ENCODE measurements at regions not wholly inside any gene's neighbourhood (a gene's known extent, or its start where the extent isn't known, plus 50 kb on each side); places are given as distances from the start of the nearest gene placed in this dataset.

DNA sequence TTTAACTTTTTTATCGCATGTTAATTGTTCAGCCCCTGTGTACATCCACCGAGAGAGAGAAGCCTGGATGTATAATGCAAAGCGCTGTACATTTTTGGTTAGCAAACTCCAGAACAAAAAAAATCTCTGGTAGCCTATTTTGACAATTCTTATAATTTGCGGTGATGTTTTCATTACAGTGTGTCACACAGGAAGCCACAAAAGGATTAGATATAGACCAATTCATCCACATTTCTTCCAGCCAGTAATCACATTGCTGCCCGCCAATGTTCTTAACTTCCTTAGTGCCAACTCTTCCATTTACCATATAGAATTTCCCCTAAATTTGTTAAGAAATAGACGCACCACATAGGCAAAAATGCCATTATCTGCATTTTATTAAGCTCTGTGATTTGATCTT, 435.6 kb downstream of the EFNA5 start:
- Histone ChIP-seq H3K9me3 (ENCODE audit: insufficient read depth, low read depth, low read length) (no peaks in the 10 kb centered on the region), H3K27me3 (ENCODE audit: insufficient read depth, low read length) (no peaks in the 10 kb centered on the region), H3K27ac (ENCODE audit: low read depth, low read length) (no peak overlapping the region), H3K9ac (ENCODE audit: low read depth, low read length) (no peak overlapping the region), H3K4me1 (ENCODE audit: insufficient read depth, low read length) (no peaks in the 10 kb centered on the region), H3K36me3 (ENCODE audit: insufficient read depth, low read length) (no peaks in the 10 kb centered on the region), H3K4me3 (ENCODE audit: low read length) (no peak overlapping the region)
- WGBS, result 95% methylated on average over 6 of the region's 6 CpGs

DNA sequence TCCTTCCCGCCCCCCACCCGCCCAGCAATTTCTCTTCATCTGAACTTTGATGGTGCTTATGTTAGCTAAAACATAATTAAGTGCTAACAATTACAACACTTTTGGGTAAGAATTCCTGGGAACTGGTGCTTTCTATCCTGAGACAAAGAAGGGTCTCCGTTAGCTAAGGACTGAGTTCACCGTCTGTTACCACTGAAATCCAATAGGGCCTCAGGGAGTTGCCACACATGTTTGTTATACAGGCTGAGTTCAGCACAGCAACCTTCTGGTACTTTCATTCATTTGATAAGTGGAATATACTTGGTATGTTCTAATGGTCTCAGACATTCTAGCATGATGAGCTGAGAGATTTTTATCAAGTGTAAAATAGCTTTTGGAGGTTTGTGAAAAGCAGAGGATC, 437.9 kb downstream of the EFNA5 start:
- 89% methylated on average over 2 of the region's 4 CpGs for WGBS
- Histone ChIP-seq H3K27ac (ENCODE audit: low read depth, low read length) (no peak overlapping the region), H3K4me3 (ENCODE audit: low read length) (no peak overlapping the region), H3K9me3 (ENCODE audit: insufficient read depth, low read depth, low read length) (no peaks in the 10 kb centered on the region), H3K9ac (ENCODE audit: low read depth, low read length) (no peak overlapping the region), H3K27me3 (ENCODE audit: insufficient read depth, low read length) (no peaks in the 10 kb centered on the region), H3K36me3 (ENCODE audit: insufficient read depth, low read length) (no peaks in the 10 kb centered on the region), H3K4me1 (ENCODE audit: insufficient read depth, low read length) (no peaks in the 10 kb centered on the region)

DNA sequence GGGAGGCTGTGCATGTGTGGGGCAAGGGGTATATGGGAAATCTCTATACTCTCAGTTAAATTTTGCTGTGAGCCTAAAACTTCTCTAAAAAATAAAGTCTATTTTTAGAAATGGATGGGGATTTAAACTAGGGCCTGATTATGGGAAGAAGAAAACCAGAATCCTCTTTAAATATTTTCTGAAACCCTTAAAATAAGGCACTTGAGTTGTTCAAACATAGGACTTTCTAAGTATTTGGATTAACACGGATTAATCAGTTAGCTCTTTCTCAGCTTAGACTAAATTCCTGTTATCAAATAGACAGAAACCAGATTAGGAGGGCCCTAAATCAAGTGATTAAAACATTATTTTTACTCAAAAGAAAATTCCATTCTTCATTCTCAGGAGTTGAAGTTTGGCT, 438.4 kb downstream of the EFNA5 start:
- Histone ChIP-seq H3K36me3 (ENCODE audit: insufficient read depth, low read length) (no peaks in the 10 kb centered on the region), H3K27me3 (ENCODE audit: insufficient read depth, low read length) (no peaks in the 10 kb centered on the region), H3K4me1 (ENCODE audit: insufficient read depth, low read length) (no peaks in the 10 kb centered on the region), H3K9ac (ENCODE audit: low read depth, low read length) (no peak overlapping the region), H3K4me3 (ENCODE audit: low read length) (no peak overlapping the region), H3K27ac (ENCODE audit: low read depth, low read length) (no peak overlapping the region), H3K9me3 (ENCODE audit: insufficient read depth, low read depth, low read length) (no peaks in the 10 kb centered on the region)
- WGBS, result 83% methylated on average over 1 of the region's 1 CpG

DNA sequence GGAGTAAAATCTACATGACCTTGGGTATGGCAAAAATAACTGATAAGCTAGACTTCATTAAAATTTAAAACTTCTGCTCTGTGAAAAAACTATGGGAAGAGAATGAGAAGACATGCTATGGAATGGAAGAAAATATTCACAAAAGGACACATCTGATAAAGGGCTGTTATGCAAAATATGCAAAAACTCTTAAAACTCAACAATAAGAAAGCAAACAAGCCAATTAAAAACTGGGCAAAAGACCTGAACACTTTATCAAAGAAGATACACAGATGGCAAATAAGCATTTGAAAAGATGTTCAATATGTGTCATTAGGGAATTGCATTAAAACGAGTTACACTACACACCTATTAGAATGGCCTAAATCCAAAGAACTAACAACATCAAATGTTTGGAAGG, 439.5 kb downstream of the EFNA5 start:
- no peak overlapping the region for H3K9ac ChIP-seq (ENCODE audit: low read depth, low read length)
- H3K4me3 ChIP-seq (ENCODE audit: low read length), result no peak overlapping the region
- no peaks in the 10 kb centered on the region for H3K36me3 ChIP-seq (ENCODE audit: insufficient read depth, low read length)
- WGBS, result no CpG with 5 or more reads among the region's 1 CpG
- no peak overlapping the region for H3K27ac ChIP-seq (ENCODE audit: low read depth, low read length)
- no peaks in the 10 kb centered on the region for H3K27me3 ChIP-seq (ENCODE audit: insufficient read depth, low read length)
- no peaks in the 10 kb centered on the region for H3K9me3 ChIP-seq (ENCODE audit: insufficient read depth, low read depth, low read length)
- no peaks in the 10 kb centered on the region for H3K4me1 ChIP-seq (ENCODE audit: insufficient read depth, low read length)

DNA sequence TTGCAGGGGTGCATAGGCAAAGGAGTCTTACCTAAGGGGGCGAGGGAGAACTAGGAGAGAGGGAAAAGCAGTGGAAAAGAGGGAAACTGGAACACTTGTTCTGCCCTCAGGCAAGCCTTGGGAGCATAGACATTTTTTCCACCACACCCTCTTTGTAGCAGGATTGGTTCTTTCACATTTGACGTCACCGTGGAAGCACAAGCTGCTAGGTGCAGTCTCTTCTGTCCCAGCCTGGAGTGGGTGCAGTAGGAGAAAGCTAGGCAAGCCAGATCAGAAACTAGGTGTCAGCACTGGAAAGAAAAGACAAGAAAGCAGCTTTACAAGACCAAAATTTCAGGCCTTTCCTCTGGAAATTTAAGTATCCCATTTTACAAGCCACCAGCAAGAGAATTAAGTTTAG, 440.4 kb downstream of the EFNA5 start:
- no peaks in the 10 kb centered on the region for H3K4me1 ChIP-seq (ENCODE audit: insufficient read depth, low read length)
- H3K27ac ChIP-seq (ENCODE audit: low read depth, low read length), result no peak overlapping the region
- no peak overlapping the region for H3K9ac ChIP-seq (ENCODE audit: low read depth, low read length)
- no peaks in the 10 kb centered on the region for H3K27me3 ChIP-seq (ENCODE audit: insufficient read depth, low read length)
- no peaks in the 10 kb centered on the region for H3K36me3 ChIP-seq (ENCODE audit: insufficient read depth, low read length)
- H3K4me3 ChIP-seq (ENCODE audit: low read length), result no peak overlapping the region
- 87% methylated on average over 3 of the region's 3 CpGs for WGBS
- H3K9me3 ChIP-seq (ENCODE audit: insufficient read depth, low read depth, low read length), result no peaks in the 10 kb centered on the region

DNA sequence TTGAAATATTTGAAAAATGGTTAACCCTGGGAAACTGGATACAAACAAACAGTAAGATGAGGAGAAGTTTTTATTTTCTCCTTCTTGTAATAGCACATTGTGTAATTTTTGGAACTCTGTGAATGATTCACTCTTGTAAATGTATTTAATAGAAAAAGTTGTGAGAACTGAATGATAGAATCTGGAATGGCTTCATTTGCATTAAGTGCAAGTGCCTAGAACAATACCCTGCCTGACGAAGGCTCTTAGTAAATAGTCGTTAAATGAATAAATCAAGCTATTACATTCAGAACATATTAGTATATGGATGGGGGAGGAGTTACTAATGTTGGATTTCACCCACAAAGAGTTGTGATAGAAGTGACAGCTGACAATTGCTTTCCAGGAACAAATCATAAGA, 442.5 kb downstream of the EFNA5 start:
- Histone ChIP-seq H3K9ac (ENCODE audit: low read depth, low read length) (no peak overlapping the region), H3K4me1 (ENCODE audit: insufficient read depth, low read length) (no peaks in the 10 kb centered on the region), H3K27me3 (ENCODE audit: insufficient read depth, low read length) (no peaks in the 10 kb centered on the region), H3K4me3 (ENCODE audit: low read length) (no peak overlapping the region), H3K36me3 (ENCODE audit: insufficient read depth, low read length) (no peaks in the 10 kb centered on the region), H3K9me3 (ENCODE audit: insufficient read depth, low read depth, low read length) (no peaks in the 10 kb centered on the region), H3K27ac (ENCODE audit: low read depth, low read length) (no peak overlapping the region)
- WGBS, result 86% methylated on average over 1 of the region's 2 CpGs

DNA sequence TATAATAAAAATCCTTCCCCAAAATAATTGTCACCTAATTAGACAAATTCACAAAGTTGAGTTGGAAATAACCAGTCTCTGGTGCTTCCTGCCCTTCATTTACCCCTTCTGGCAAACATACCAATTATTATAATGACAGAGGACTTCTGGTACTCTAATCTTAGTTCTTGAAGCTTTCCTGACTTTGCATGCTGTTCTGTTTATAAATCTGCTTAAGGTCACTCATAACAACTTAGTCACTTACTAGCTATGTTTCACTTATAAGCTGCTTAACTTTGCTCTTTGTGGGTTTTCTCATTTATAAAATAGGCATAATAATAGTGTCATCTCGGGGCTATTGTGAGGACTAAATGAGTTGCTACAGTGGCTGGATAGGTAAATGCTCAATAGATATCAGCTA, 446.5 kb downstream of the EFNA5 start:
- H3K9me3 ChIP-seq (ENCODE audit: insufficient read depth, low read depth, low read length), result no peaks in the 10 kb centered on the region
- H3K27me3 ChIP-seq (ENCODE audit: insufficient read depth, low read length), result no peaks in the 10 kb centered on the region
- no peaks in the 10 kb centered on the region for H3K4me1 ChIP-seq (ENCODE audit: insufficient read depth, low read length)
- H3K36me3 ChIP-seq (ENCODE audit: insufficient read depth, low read length), result no peaks in the 10 kb centered on the region
- no CpG with 5 or more reads among the region's 1 CpG for WGBS
- H3K9ac ChIP-seq (ENCODE audit: low read depth, low read length), result no peak overlapping the region
- H3K27ac ChIP-seq (ENCODE audit: low read depth, low read length), result no peak overlapping the region
- H3K4me3 ChIP-seq (ENCODE audit: low read length), result no peak overlapping the region

DNA sequence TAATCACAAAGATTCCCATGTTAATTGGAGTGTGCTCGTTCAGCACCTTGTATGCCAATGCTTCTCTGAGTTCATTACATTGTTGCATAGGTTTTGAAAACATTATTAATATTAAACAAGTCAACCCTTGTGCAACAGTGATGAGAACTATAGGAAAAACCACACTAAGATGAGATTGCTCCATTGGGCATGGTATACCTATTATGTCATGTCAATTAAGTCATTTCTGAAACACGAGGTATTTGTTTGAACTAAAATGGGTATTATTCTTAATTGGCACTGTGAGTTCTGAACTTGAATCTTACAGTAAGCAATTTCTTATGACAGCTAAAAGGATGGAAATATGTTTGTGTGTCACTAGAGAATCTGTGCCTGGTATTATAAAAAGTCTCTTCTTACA, 447.7 kb downstream of the EFNA5 start:
- Histone ChIP-seq H3K4me3 (ENCODE audit: low read length) (no peak overlapping the region), H3K36me3 (ENCODE audit: insufficient read depth, low read length) (no peaks in the 10 kb centered on the region), H3K27ac (ENCODE audit: low read depth, low read length) (no peak overlapping the region), H3K27me3 (ENCODE audit: insufficient read depth, low read length) (no peaks in the 10 kb centered on the region), H3K9me3 (ENCODE audit: insufficient read depth, low read depth, low read length) (no peaks in the 10 kb centered on the region), H3K4me1 (ENCODE audit: insufficient read depth, low read length) (no peaks in the 10 kb centered on the region), H3K9ac (ENCODE audit: low read depth, low read length) (no peak overlapping the region)
- 99% methylated on average over 2 of the region's 2 CpGs for WGBS

DNA sequence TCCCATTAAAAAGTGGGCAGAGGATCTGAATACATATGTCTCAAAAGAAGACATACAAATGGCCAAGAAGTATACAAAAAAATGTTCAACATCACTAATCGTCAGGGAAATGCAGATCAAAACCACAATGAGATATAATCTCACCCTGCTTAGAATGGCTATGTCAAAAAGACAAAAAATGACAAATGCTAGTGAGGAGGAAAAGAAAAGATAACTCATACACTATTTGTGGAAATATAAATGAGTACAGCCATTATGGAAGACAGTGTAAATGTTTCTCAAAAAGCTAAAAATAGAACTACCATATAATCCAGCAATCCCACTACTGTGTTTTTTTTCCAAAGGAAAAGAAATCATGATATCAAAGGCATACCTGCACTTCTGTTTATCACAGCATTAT, 450.7 kb downstream of the EFNA5 start:
- Histone ChIP-seq H3K4me1 (ENCODE audit: insufficient read depth, low read length) (no peaks in the 10 kb centered on the region), H3K9me3 (ENCODE audit: insufficient read depth, low read depth, low read length) (no peaks in the 10 kb centered on the region), H3K4me3 (ENCODE audit: low read length) (no peak overlapping the region), H3K9ac (ENCODE audit: low read depth, low read length) (no peak overlapping the region), H3K27ac (ENCODE audit: low read depth, low read length) (no peak overlapping the region), H3K36me3 (ENCODE audit: insufficient read depth, low read length) (no peaks in the 10 kb centered on the region), H3K27me3 (ENCODE audit: insufficient read depth, low read length) (no peaks in the 10 kb centered on the region)
- WGBS, result 69% methylated on average over 1 of the region's 1 CpG

DNA sequence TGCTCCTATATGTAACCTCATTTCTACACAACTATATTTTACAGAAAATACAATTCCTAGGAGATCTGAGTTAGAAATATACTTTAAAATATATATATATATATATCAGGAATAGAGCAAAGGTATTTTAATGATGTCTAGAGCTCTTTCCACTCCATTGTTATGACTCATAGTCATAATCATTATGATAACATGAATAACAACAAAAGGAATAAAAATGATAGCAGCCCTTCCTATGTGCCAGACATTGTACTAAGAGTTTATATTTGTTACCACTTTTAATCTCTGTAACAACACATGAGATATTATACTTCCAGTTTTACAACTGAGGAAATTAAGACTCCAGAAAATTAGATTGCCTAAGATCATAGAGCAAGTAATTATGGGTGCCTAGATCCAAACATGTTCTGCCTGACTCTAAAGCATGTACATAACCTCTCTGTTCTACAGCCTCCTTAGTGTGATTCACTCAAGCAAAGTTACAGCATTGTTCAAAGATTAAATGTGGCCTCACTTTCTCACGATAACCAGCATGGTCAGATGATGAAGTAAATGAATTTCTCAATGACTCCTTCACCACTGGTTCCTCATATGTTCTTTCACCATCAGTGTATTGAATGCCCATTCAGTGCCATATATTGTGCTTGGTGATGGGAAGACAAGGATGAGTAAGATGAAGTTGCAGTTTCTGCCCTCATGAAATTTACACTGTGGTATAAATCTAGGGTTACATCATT, 452.1 kb downstream of the EFNA5 start:
- Histone ChIP-seq H3K27ac (ENCODE audit: low read depth, low read length) (no peak overlapping the region), H3K9ac (ENCODE audit: low read depth, low read length) (no peak overlapping the region), H3K4me1 (ENCODE audit: insufficient read depth, low read length) (no peaks in the 10 kb centered on the region), H3K9me3 (ENCODE audit: insufficient read depth, low read depth, low read length) (no peaks in the 10 kb centered on the region), H3K4me3 (ENCODE audit: low read length) (no peak overlapping the region), H3K36me3 (ENCODE audit: insufficient read depth, low read length) (no peaks in the 10 kb centered on the region), H3K27me3 (ENCODE audit: insufficient read depth, low read length) (no peaks in the 10 kb centered on the region)
- 100% methylated on average over 1 of the region's 1 CpG for WGBS

DNA sequence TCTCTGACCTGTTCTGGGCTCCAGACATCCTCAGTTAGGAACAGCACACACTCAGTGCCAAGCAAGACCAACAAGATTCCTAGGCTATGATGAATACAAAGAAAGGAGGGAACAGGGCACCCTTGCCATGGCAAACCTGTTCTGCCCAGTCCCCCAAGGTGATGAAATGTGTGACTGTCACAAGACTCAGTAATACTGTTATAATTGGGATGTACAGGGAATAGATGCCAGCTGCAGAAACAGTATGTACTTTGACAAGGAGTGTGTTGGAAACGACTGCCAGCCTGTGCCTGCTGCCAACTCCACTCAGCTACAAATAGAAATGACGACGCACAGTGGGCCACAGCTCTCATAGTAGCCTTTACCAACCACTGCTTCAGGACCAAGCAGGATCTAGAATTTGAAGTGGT, 453.0 kb downstream of the EFNA5 start:
- Histone ChIP-seq H3K27ac (ENCODE audit: low read depth, low read length) (no peak overlapping the region), H3K36me3 (ENCODE audit: insufficient read depth, low read length) (no peaks in the 10 kb centered on the region), H3K9me3 (ENCODE audit: insufficient read depth, low read depth, low read length) (no peaks in the 10 kb centered on the region), H3K27me3 (ENCODE audit: insufficient read depth, low read length) (no peaks in the 10 kb centered on the region), H3K9ac (ENCODE audit: low read depth, low read length) (no peak overlapping the region), H3K4me3 (ENCODE audit: low read length) (no peak overlapping the region), H3K4me1 (ENCODE audit: insufficient read depth, low read length) (no peaks in the 10 kb centered on the region)
- WGBS, result 92% methylated on average over 3 of the region's 3 CpGs

DNA sequence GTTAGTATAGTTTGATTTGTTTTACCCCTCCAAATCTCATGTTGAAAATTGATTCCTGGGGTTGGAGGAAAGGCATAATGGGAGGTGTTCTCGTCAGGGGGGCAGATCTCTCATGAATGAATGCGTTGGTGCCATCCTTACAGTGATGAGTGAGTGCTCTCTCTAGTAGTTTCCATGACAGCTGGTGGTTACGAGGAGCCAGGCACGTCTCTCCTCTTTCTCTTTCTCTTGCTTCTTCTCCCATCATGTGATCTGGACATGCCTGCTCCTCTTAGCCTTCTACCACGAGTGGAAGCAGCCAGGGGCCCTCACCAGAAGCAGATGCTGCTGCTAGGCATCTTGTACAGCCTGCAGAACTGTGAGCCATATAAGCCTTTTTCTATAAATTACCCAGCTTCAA, 454.1 kb downstream of the EFNA5 start:
- no peaks in the 10 kb centered on the region for H3K9me3 ChIP-seq (ENCODE audit: insufficient read depth, low read depth, low read length)
- WGBS, result 83% methylated on average over 5 of the region's 5 CpGs
- H3K4me3 ChIP-seq (ENCODE audit: low read length), result no peak overlapping the region
- H3K9ac ChIP-seq (ENCODE audit: low read depth, low read length), result no peak overlapping the region
- H3K4me1 ChIP-seq (ENCODE audit: insufficient read depth, low read length), result no peaks in the 10 kb centered on the region
- H3K27me3 ChIP-seq (ENCODE audit: insufficient read depth, low read length), result no peaks in the 10 kb centered on the region
- H3K27ac ChIP-seq (ENCODE audit: low read depth, low read length), result no peak overlapping the region
- H3K36me3 ChIP-seq (ENCODE audit: insufficient read depth, low read length), result no peaks in the 10 kb centered on the region

Data from HUES64 (cell line).